MG63 (cell line): ENCODE measurements at regions not wholly inside any gene's neighbourhood (a gene's known extent, or its start where the extent isn't known, plus 50 kb on each side); places are given as distances from the start of the nearest gene placed in this dataset.

ENCODE experiments used
- DNase-seq: peaks from one replicate; pipeline ENCODE4 v3.0.0-alpha.2; 2020
- H3K27me3 ChIP-seq: fragments of 250-450 bp; sonication (Bioruptor Pico); 2 replicates; pipeline ENCODE4 v1.5.1; 2020; ENCODE audit warnings: mild to moderate bottlenecking, moderate library complexity
- H3K36me3 ChIP-seq: fragments of 250-450 bp; sonication (Bioruptor Pico); 2 replicates; pipeline ENCODE4 v1.5.1; 2020; ENCODE audit warnings: mild to moderate bottlenecking, moderate library complexity
- H3K4me3 ChIP-seq: fragments of 250-450 bp; sonication (Bioruptor Pico); 2 replicates; pipeline ENCODE4 v1.5.1; 2020; ENCODE audit warnings: mild to moderate bottlenecking, moderate library complexity
- H3K9me3 ChIP-seq: fragments of 250-450 bp; sonication (Bioruptor Pico); 2 replicates; pipeline ENCODE4 v1.5.1; 2020; ENCODE audit warnings: mild to moderate bottlenecking, moderate library complexity

- no peaks in the 10 kb centered on the region for H3K9me3 ChIP-seq
- H3K36me3 ChIP-seq, result no peaks in the 10 kb centered on the region
- 0 out of 2 replicates have a peak, but pooled peaks cover 2% of the 10 kb centered on the region for H3K27me3 ChIP-seq
- DNase-seq, result no peak
- H3K4me3 ChIP-seq, result no peak overlapping the region
Measured at GRCh38 chr2:16136461-16137035, 196.2 kb downstream of the MYCN start.

GRCh38 chr2:16135913-16136310, 195.6 kb downstream of the MYCN start:
- H3K4me3 ChIP-seq, result no peak overlapping the region
- H3K9me3 ChIP-seq, result no peaks in the 10 kb centered on the region
- H3K36me3 ChIP-seq, result no peaks in the 10 kb centered on the region
- DNase-seq, result no peak
- H3K27me3 ChIP-seq, result 0 out of 2 replicates have a peak, but pooled peaks cover 2% of the 10 kb centered on the region

- H3K9me3 ChIP-seq, result no peaks in the 10 kb centered on the region
- no peak overlapping the region for H3K4me3 ChIP-seq
- 0 out of 2 replicates have a peak, but pooled peaks cover 2% of the 10 kb centered on the region for H3K27me3 ChIP-seq
- no peaks in the 10 kb centered on the region for H3K36me3 ChIP-seq
- no peak for DNase-seq
Measured at GRCh38 chr2:16135196-16135912, 195.0 kb downstream of the MYCN start.

- H3K27me3 ChIP-seq, result 0 out of 2 replicates have a peak, but pooled peaks cover 2% of the 10 kb centered on the region
- H3K36me3 ChIP-seq, result no peaks in the 10 kb centered on the region
- H3K9me3 ChIP-seq, result no peaks in the 10 kb centered on the region
- no peak for DNase-seq
- H3K4me3 ChIP-seq, result no peak overlapping the region
Measured at GRCh38 chr2:16134436-16135165, 194.3 kb downstream of the MYCN start.

GRCh38 chr2:16130906-16131400, 190.6 kb downstream of the MYCN start:
- no peak for DNase-seq
- Histone ChIP-seq H3K9me3 (no peaks in the 10 kb centered on the region), H3K4me3 (no peak overlapping the region), H3K36me3 (no peaks in the 10 kb centered on the region), H3K27me3 (no peaks in the 10 kb centered on the region)

GRCh38 chr2:16130541-16130880, 190.2 kb downstream of the MYCN start:
- Histone ChIP-seq H3K9me3 (no peaks in the 10 kb centered on the region), H3K36me3 (no peaks in the 10 kb centered on the region), H3K27me3 (no peaks in the 10 kb centered on the region), H3K4me3 (no peak overlapping the region)
- no peak for DNase-seq

GRCh38 chr2:16129716-16130540, 189.6 kb downstream of the MYCN start:
- no peak for DNase-seq
- H3K9me3 ChIP-seq, result no peaks in the 10 kb centered on the region
- H3K4me3 ChIP-seq, result no peak overlapping the region
- H3K27me3 ChIP-seq, result no peaks in the 10 kb centered on the region
- no peaks in the 10 kb centered on the region for H3K36me3 ChIP-seq

GRCh38 chr2:16128746-16129610, 188.6 kb downstream of the MYCN start:
- Histone ChIP-seq H3K36me3 (no peaks in the 10 kb centered on the region), H3K4me3 (no peak overlapping the region), H3K9me3 (no peaks in the 10 kb centered on the region), H3K27me3 (no peaks in the 10 kb centered on the region)
- DNase-seq, result no peak

GRCh38 chr2:16127958-16128357, 187.6 kb downstream of the MYCN start:
- no peak overlapping the region for H3K4me3 ChIP-seq
- no peaks in the 10 kb centered on the region for H3K9me3 ChIP-seq
- H3K27me3 ChIP-seq, result no peaks in the 10 kb centered on the region
- DNase-seq, result no peak
- H3K36me3 ChIP-seq, result no peaks in the 10 kb centered on the region

GRCh38 chr2:16127276-16127940, 187.1 kb downstream of the MYCN start:
- DNase-seq, result no peak
- no peak overlapping the region for H3K4me3 ChIP-seq
- H3K36me3 ChIP-seq, result no peaks in the 10 kb centered on the region
- H3K27me3 ChIP-seq, result no peaks in the 10 kb centered on the region
- H3K9me3 ChIP-seq, result no peaks in the 10 kb centered on the region

- H3K4me3 ChIP-seq, result no peak overlapping the region
- no peaks in the 10 kb centered on the region for H3K27me3 ChIP-seq
- no peaks in the 10 kb centered on the region for H3K9me3 ChIP-seq
- H3K36me3 ChIP-seq, result no peaks in the 10 kb centered on the region
- DNase-seq, result no peak
Measured at GRCh38 chr2:16126517-16127275, 186.3 kb downstream of the MYCN start.

GRCh38 chr2:16125614-16126516, 185.5 kb downstream of the MYCN start:
- no peaks in the 10 kb centered on the region for H3K36me3 ChIP-seq
- H3K4me3 ChIP-seq, result no peak overlapping the region
- no peaks in the 10 kb centered on the region for H3K9me3 ChIP-seq
- DNase-seq, result no peak
- no peaks in the 10 kb centered on the region for H3K27me3 ChIP-seq

- H3K9me3 ChIP-seq, result no peaks in the 10 kb centered on the region
- DNase-seq, result no peak
- H3K27me3 ChIP-seq, result no peaks in the 10 kb centered on the region
- no peak overlapping the region for H3K4me3 ChIP-seq
- H3K36me3 ChIP-seq, result no peaks in the 10 kb centered on the region
Measured at GRCh38 chr2:16124881-16125613, 184.7 kb downstream of the MYCN start.
